ENCODE measurements at regions not wholly inside any gene's neighbourhood (a gene's known extent, or its start where the extent isn't known, plus 50 kb on each side); places are given as distances from the start of the nearest gene placed in this dataset.
"Not testable (repeated sequence)": the region's sequence is repeated elsewhere in the genome, so short reads cannot be mapped to it uniquely, and the experiment has no call there.

DNA sequence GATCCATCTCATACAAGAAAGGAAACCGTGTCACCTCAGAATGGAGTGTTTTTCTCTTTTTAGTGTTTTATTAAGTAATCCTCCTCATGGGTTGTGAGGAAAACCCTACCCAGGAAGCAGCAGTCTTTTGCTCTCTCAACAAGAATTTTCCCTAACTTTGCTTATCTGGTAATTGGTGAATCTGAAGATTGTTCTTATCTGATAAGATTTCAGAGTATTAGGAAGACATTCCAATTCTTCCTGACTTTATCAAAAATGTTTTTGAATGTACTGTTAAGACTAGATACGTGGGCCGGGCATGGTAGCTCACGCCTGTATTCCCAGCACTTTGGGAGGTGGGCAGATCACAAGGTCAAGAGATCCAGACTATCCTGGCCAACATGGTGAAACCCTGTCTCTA is 86.0 kb downstream of the PHLDA1 start:
- H3K9me3 ChIP-seq, result no peaks in the 10 kb centered on the region
- WGBS, result 95% methylated on average over 4 of the region's 4 CpGs
- H3K4me3 ChIP-seq, result no peak overlapping the region
- TF ChIP-seq POLR2AphosphoS5 (IDR thresholded peaks at IDR 0.05), result no peak
- TF ChIP-seq, protein P1, sequence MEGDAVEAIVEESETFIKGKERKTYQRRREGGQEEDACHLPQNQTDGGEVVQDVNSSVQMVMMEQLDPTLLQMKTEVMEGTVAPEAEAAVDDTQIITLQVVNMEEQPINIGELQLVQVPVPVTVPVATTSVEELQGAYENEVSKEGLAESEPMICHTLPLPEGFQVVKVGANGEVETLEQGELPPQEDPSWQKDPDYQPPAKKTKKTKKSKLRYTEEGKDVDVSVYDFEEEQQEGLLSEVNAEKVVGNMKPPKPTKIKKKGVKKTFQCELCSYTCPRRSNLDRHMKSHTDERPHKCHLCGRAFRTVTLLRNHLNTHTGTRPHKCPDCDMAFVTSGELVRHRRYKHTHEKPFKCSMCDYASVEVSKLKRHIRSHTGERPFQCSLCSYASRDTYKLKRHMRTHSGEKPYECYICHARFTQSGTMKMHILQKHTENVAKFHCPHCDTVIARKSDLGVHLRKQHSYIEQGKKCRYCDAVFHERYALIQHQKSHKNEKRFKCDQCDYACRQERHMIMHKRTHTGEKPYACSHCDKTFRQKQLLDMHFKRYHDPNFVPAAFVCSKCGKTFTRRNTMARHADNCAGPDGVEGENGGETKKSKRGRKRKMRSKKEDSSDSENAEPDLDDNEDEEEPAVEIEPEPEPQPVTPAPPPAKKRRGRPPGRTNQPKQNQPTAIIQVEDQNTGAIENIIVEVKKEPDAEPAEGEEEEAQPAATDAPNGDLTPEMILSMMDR (IDR thresholded peaks at IDR 0.05), result no peak
- no peak for TF ChIP-seq POLR2A (IDR thresholded peaks at IDR 0.05)
- intact Hi-C loops (cut with DNase I), result no loop called here
- no peaks in the 10 kb centered on the region for H3K36me3 ChIP-seq
- H3K27ac ChIP-seq, result no peak overlapping the region
- DNase-seq (ENCODE audit: low spot score), result no peak
- no peaks in the 10 kb centered on the region for H3K4me1 ChIP-seq (replicated peaks)
- H3K27me3 ChIP-seq (replicated peaks; ENCODE audit: insufficient read depth), result no peaks in the 10 kb centered on the region

DNA sequence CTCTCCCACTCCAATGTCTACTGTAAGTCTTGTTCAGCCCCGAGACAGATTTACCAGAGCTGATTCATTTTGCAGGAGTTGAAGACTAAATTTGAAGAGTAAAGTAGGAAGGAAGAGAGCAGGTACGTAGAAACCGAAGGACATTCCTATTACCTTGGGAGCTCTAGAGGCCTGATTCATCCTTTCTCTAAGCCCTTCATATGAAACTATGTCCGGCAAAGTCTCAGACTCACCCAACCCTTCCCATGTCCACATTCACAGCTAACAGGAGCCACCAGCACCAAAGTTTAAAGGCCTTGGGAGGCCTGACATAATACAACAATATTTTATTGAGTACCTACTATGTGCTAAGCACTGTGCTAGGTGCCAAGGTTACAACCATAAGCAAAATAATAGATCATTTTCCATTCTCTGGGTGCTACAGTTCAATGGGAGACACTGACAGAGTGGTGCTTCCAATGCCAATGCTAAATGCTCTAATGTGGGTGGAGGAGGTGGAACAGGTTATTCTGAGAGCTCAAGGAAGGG is 86.6 kb downstream of the PHLDA1 start:
- WGBS, result 96% methylated on average over 4 of the region's 4 CpGs
- Histone ChIP-seq H3K27me3 (replicated peaks; ENCODE audit: insufficient read depth) (no peaks in the 10 kb centered on the region), H3K9me3 (no peaks in the 10 kb centered on the region), H3K36me3 (no peaks in the 10 kb centered on the region), H3K27ac (no peak overlapping the region), H3K4me1 (replicated peaks) (no peaks in the 10 kb centered on the region), H3K4me3 (no peak overlapping the region)
- intact Hi-C loops (cut with DNase I), result no loop called here
- no peak for TF ChIP-seq POLR2A (IDR thresholded peaks at IDR 0.05)
- TF ChIP-seq, protein P1 (IDR thresholded peaks at IDR 0.05), result no peak
- TF ChIP-seq POLR2AphosphoS5 (IDR thresholded peaks at IDR 0.05), result no peak
- no peak for DNase-seq (ENCODE audit: low spot score)

DNA sequence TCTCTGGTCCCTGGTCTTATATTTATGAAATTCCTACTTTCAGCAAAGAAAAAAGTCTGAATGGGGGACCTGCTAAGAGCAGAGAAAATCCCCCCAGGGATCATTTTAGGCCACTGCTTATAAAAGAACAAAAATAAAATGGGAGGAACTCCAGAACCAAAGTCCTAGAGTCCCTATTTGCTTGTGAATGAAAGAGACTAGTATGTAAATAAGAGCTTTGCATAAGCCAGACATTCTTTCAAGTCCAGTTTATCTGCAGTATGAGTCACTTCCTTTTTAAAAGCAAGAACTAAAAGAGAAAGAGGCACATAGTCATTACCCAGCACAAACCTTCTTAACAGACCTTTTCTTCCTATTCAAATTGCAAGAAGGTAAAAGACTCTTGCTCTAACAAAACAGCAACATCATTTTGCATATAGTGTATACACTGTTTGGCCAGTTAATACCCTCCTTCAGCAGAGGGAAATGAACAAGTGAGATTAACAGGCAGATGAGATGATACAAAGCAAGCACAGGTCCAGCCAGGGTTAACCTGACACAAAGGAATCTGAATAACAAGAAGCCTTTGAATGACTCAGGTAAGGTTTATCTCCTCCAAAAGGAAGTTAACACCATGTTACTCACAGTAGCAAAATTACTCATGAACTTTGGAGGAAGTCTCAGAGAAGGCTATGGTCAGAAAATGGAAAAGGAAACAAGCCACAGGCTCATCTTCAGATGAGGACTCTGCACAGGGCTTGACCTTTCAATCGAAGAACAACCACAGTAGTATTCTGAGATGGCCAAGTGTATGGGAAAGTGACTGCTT is 87.3 kb downstream of the PHLDA1 start:
- Histone ChIP-seq H3K27ac (no peak overlapping the region), H3K9me3 (no peaks in the 10 kb centered on the region), H3K36me3 (no peaks in the 10 kb centered on the region), H3K27me3 (replicated peaks; ENCODE audit: insufficient read depth) (no peaks in the 10 kb centered on the region), H3K4me3 (no peak overlapping the region), H3K4me1 (replicated peaks) (no peaks in the 10 kb centered on the region)
- 65% methylated on average over 1 of the region's 1 CpG for WGBS
- intact Hi-C loops (cut with DNase I), result no loop called here
- TF ChIP-seq POLR2AphosphoS5 (IDR thresholded peaks at IDR 0.05) (no peak), POLR2A (IDR thresholded peaks at IDR 0.05) (no peak)
- TF ChIP-seq, protein P1 (IDR thresholded peaks at IDR 0.05), result no peak
- DNase-seq (ENCODE audit: low spot score), result no peak

DNA sequence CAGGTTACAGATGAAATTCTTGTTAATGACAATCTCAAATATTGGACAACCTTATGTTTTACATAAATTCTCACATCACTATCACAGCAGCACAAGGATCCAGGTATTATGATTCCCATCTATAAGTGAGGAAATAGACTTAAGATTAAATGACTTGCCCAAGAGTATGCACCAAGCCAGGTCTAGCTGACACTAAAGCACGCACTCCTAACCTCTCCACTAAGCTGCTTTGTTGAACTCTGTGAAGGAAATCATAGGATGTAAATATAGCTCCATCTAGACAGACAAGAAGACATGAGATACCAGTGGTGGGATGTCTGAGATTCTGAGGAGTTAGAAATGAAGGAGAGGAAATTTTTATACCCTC is 87.9 kb downstream of the PHLDA1 start:
- WGBS, result 89% methylated on average over 1 of the region's 1 CpG

DNA sequence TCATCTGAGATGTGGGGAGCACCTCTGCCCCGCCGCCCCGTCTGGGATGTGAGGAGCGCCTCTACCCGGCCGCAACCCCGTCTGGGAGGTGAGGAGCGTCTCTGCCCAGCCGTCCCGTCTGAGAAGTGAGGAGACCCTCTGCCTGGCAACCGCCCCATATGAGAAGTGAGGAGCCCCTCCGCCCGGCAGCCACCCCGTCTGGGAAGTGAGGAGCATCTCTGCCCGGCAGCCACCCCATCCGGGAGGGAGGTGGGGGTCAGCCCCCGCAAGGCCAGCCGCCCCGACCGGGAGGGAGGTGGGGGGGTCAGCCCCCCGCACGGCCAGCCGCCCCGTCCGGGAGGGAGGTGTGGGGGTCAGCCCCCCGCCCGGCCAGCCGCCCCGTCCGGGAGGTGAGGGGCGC is 89.9 kb downstream of the PHLDA1 start:
- H3K4me3 ChIP-seq; H3K4me1 ChIP-seq (replicated peaks); intact Hi-C loops (cut with DNase I); DNase-seq (ENCODE audit: low spot score); H3K27ac ChIP-seq; H3K9me3 ChIP-seq; H3K27me3 ChIP-seq (replicated peaks; ENCODE audit: insufficient read depth); H3K36me3 ChIP-seq: not testable (repeated sequence)
- 97% methylated on average over 18 of the region's 31 CpGs for WGBS

More for the DNA sequence above, 87.9 kb downstream of the PHLDA1 start:
- H3K27me3 ChIP-seq (replicated peaks; ENCODE audit: insufficient read depth), result no peaks in the 10 kb centered on the region
- no peaks in the 10 kb centered on the region for H3K9me3 ChIP-seq
- intact Hi-C loops (cut with DNase I), result no loop called here
- no peaks in the 10 kb centered on the region for H3K4me1 ChIP-seq (replicated peaks)
- no peak for TF ChIP-seq POLR2A (IDR thresholded peaks at IDR 0.05)
- TF ChIP-seq, protein P1 (IDR thresholded peaks at IDR 0.05), result no peak
- TF ChIP-seq POLR2AphosphoS5 (IDR thresholded peaks at IDR 0.05), result no peak
- H3K27ac ChIP-seq, result no peak overlapping the region
- no peaks in the 10 kb centered on the region for H3K36me3 ChIP-seq
- no peak overlapping the region for H3K4me3 ChIP-seq
- DNase-seq (ENCODE audit: low spot score), result no peak

All from prostate gland (tissue), 2 donors.